K562 (cell line): ENCODE measurements at regions not wholly inside any gene's neighbourhood (a gene's known extent, or its start where the extent isn't known, plus 50 kb on each side); places are given as distances from the start of the nearest gene placed in this dataset.

ENCODE experiments used
- ATAC-seq: fragments of 200-7000 bp; cut with Tn5 transposase; 3 replicates; pipeline ENCODE4 v1.9.1; 2020; ENCODE audit warnings: moderate library complexity
- BruUV-seq: library from RNA; stranded (reverse); fragments of 400-500 nt; replicated peaks from 2 replicates; lab custom pipeline; 2021; lab: Mats Ljungman, UMichigan
- CTCF ChIA-PET: fragments of 300-600 bp; formaldehyde crosslinking; extraction: SDS; loops from one replicate; lab custom pipeline; 2021; ENCODE audit warnings: low intra/inter-chr PET ratio; lab: Yijun Ruan, JAX
- POLR2A ChIA-PET: fragments of 300-600, 350-650 bp; sonication (Branson Sonifier 250); formaldehyde crosslinking; extraction: SDS; loops from one replicate; lab custom pipeline; 2021; ENCODE audit warnings: antibody characterized with exemption, inconsistent platforms; lab: Yijun Ruan, JAX
- DNase-seq, 4 experiments: peaks; one replicate each; pipeline versions ENCODE4 v3.0.0 to v3.0.0-alpha.2; 2011 to 2018; ENCODE audit warnings: low spot score in 3 of 4, mixed read lengths in 3 of 4; ENCODE audit errors: extremely low read depth in 1 of 4
- FAIRE-seq: peaks from 2 replicates; lab custom pipeline; 2011; peaks lifted over from hg19 to GRCh38; lab: Jason Lieb, UNC
- H2AFZ ChIP-seq: 2 replicates; pipeline ENCODE4 v1.6.0; 2011; ENCODE audit warnings: low read depth, low read length, control low read depth, inconsistent platforms
- H3K27ac ChIP-seq: fragments of 200-600 bp; 3 replicates; pipeline ENCODE4 v1.8.0; 2011; ENCODE audit warnings: low read depth, mild to moderate bottlenecking, control low read depth, inconsistent platforms, low read length, moderate library complexity, mixed read lengths; ENCODE audit errors: extremely low read depth
- H3K27me3 ChIP-seq, 2 experiments: fragments of 300-600 bp in 1 of 2; 2 replicates in 1 of 2; 3 replicates in 1 of 2; pipeline versions ENCODE4 v1.6.0 to v1.8.0; 2011; ENCODE audit warnings: inconsistent platforms in 2 of 2, low read length in 2 of 2, mild to moderate bottlenecking in 1 of 2, mixed read lengths in 1 of 2, moderate library complexity in 1 of 2; ENCODE audit not compliant: control insufficient read depth in 2 of 2, insufficient read depth in 2 of 2
- H3K36me3 ChIP-seq: fragments of 300-600 bp; 3 replicates; pipeline ENCODE4 v1.8.0; 2011; ENCODE audit warnings: mild to moderate bottlenecking, low read length, inconsistent platforms; ENCODE audit not compliant: control insufficient read depth, insufficient read depth
- H3K4me1 ChIP-seq, 2 experiments: fragments of 200-600 bp in 1 of 2; replicated peaks in 1 of 2; 2 replicates in 1 of 2; 3 replicates in 1 of 2; pipeline versions ENCODE4 v1.5.1 to v1.8.0; 2011; ENCODE audit warnings: inconsistent platforms in 2 of 2, low read length in 2 of 2, mild to moderate bottlenecking in 1 of 2, mixed read lengths in 1 of 2, moderate library complexity in 1 of 2; ENCODE audit not compliant: control insufficient read depth in 2 of 2, insufficient read depth in 2 of 2
- H3K4me2 ChIP-seq: 2 replicates; pipeline ENCODE4 v1.6.1; 2011; ENCODE audit warnings: low read length, control low read depth, inconsistent platforms, mixed read lengths; ENCODE audit not compliant: insufficient read depth
- H3K4me3 ChIP-seq: fragments of 200-600 bp; sonication (generic), shearing (Covaris generic); 2 replicates; pipeline ENCODE4 v1.5.1; 2016; ENCODE audit warnings: control low read depth, inconsistent platforms
- H3K79me2 ChIP-seq: fragments of 200-600 bp; 3 replicates; pipeline ENCODE4 v1.8.0; 2011; ENCODE audit warnings: low read length, inconsistent platforms; ENCODE audit not compliant: control insufficient read depth, insufficient read depth
- H3K9ac ChIP-seq, 2 experiments: 2 replicates each; pipeline versions ENCODE4 v1.6.0 to v1.6.1; 2011; ENCODE audit warnings: low read depth in 2 of 2, low read length in 2 of 2, control low read depth in 1 of 2, inconsistent platforms in 1 of 2, mild to moderate bottlenecking in 1 of 2, mixed read lengths in 1 of 2; ENCODE audit not compliant: insufficient read depth in 1 of 2
- H3K9me1 ChIP-seq: one replicate; pipeline ENCODE4 v1.6.0; 2011; ENCODE audit warnings: inconsistent platforms, mild to moderate bottlenecking, low read length, moderate library complexity; ENCODE audit not compliant: control insufficient read depth, insufficient read depth
- H3K9me3 ChIP-seq: replicated peaks from 2 replicates; pipeline ENCODE4 v1.5.1; 2011; ENCODE audit warnings: low read depth, low read length, inconsistent platforms; ENCODE audit not compliant: control insufficient read depth, insufficient read depth
- H4K20me1 ChIP-seq: replicated peaks from 2 replicates; pipeline ENCODE4 v1.6.1; 2011; ENCODE audit warnings: low read length, inconsistent platforms, mixed read lengths; ENCODE audit not compliant: control insufficient read depth, insufficient read depth
- DMBX1 ChIP-seq: fragments of 250-450 bp; sonication (Bioruptor Pico); IDR thresholded peaks from 2 replicates; pipeline ENCODE4 v1.8.0; 2022; ENCODE audit warnings: inconsistent platforms, mild to moderate bottlenecking, moderate library complexity, borderline replicate concordance
- ILF3 ChIP-seq: fragments of 450-650 bp; IDR thresholded peaks from 2 replicates; pipeline ENCODE4 v1.6.1; 2018; ENCODE audit warnings: antibody characterized with exemption, mild to moderate bottlenecking, moderate library complexity, borderline replicate concordance
- KLF1 ChIP-seq: fragments of 450-650 bp; IDR thresholded peaks from 2 replicates; pipeline ENCODE4 v1.6.1; 2016; ENCODE audit warnings: missing genetic modification characterization, missing compliant biosample characterization
- KLF13 ChIP-seq: fragments of 450-650 bp; IDR thresholded peaks from 2 replicates; pipeline ENCODE4 v1.6.1; 2016; ENCODE audit warnings: missing genetic modification characterization, low read depth, mild to moderate bottlenecking, missing compliant biosample characterization, moderate library complexity, borderline replicate concordance
- SAFB ChIP-seq: fragments of 200-400 bp; formaldehyde crosslinking; IDR thresholded peaks from 2 replicates; pipeline ENCODE4 v1.6.1; 2017; ENCODE audit warnings: low read depth, low read length, borderline replicate concordance
- YBX1 ChIP-seq: fragments of 450-650 bp; IDR thresholded peaks from 2 replicates; pipeline ENCODE4 v1.7.1; 2016; ENCODE audit warnings: mild to moderate bottlenecking
- ZKSCAN1 ChIP-seq: fragments of 150-350 bp; IDR thresholded peaks from 2 replicates; pipeline ENCODE4 v1.6.1; 2016; ENCODE audit warnings: low read depth, low read length
- ZNF436 ChIP-seq: fragments of 250-450, 450-650 bp; sonication (Bioruptor Pico); formaldehyde crosslinking; IDR thresholded peaks from 2 replicates; pipeline ENCODE4 v1.7.0; 2020; ENCODE audit warnings: mild to moderate bottlenecking
- WGBS: fragments of 100-300 bp; shearing (Covaris generic); methylation state at CpG from one replicate; pipeline ENCODE4 v1.1.6; 2016; ENCODE audit warnings: low coverage, mixed read lengths; ENCODE audit not compliant: insufficient coverage; ENCODE audit errors: missing lambda C conversion rate; 5-methylcytosine and 5-hydroxymethylcytosine counted together
- in situ Hi-C: fragments of 300-500 bp; cut with MboI; formaldehyde crosslinking; loops from 4 replicates; pipeline ENCODE4 v1.15.0; 2018; ENCODE audit warnings: inconsistent platforms, mixed read lengths
- intact Hi-C: fragments of 100-400 bp; cut with micrococcal nuclease; formaldehyde crosslinking; loops from 2 replicates; pipeline ENCODE4 v1.14.2; 2022
- TF ChIP-seq, protein P1 (sequence below): fragments of 450-650 bp; IDR thresholded peaks from 2 replicates; pipeline ENCODE4 v1.6.1; 2018; ENCODE audit not compliant: partially characterized antibody
- TF ChIP-seq, protein P2 (sequence below): fragments of 450-650 bp; IDR thresholded peaks from 2 replicates; pipeline ENCODE4 v1.6.1; 2016; ENCODE audit warnings: low read depth, mild to moderate bottlenecking, moderate library complexity
- TF ChIP-seq, protein P3 (sequence below): sonication (generic); formaldehyde crosslinking; IDR thresholded peaks from 2 replicates; pipeline ENCODE4 v1.8.1; 2023; ENCODE audit warnings: mild to moderate bottlenecking, missing genetic modification reagents
- TF ChIP-seq, protein P4 (sequence below): fragments of 200-400 bp; formaldehyde crosslinking; IDR thresholded peaks from 2 replicates; pipeline ENCODE4 v1.6.1; 2017; ENCODE audit warnings: mild to moderate bottlenecking, low read depth, low read length, moderate library complexity

DNA sequence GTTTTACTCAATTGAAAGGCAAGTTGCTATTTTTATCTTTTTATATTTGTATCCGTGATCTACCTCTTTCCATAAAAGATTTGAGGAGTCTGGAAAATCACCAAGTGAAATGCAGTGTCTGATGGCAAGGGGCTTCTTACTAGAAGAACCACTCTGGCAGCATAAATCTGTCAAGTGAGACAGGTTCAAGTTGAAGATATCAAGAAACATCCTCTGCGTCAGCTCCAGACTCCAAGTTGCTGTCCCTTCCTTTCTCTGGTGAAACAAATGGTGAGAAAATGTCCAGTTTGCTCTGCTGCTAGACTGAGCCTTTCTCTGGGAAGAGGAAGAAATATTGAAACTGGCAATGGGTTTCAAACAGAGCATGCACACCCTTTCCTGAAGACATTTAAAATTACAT, 411.2 kb downstream of the PLPP3 start (continued):
- TF ChIP-seq, protein P1, sequence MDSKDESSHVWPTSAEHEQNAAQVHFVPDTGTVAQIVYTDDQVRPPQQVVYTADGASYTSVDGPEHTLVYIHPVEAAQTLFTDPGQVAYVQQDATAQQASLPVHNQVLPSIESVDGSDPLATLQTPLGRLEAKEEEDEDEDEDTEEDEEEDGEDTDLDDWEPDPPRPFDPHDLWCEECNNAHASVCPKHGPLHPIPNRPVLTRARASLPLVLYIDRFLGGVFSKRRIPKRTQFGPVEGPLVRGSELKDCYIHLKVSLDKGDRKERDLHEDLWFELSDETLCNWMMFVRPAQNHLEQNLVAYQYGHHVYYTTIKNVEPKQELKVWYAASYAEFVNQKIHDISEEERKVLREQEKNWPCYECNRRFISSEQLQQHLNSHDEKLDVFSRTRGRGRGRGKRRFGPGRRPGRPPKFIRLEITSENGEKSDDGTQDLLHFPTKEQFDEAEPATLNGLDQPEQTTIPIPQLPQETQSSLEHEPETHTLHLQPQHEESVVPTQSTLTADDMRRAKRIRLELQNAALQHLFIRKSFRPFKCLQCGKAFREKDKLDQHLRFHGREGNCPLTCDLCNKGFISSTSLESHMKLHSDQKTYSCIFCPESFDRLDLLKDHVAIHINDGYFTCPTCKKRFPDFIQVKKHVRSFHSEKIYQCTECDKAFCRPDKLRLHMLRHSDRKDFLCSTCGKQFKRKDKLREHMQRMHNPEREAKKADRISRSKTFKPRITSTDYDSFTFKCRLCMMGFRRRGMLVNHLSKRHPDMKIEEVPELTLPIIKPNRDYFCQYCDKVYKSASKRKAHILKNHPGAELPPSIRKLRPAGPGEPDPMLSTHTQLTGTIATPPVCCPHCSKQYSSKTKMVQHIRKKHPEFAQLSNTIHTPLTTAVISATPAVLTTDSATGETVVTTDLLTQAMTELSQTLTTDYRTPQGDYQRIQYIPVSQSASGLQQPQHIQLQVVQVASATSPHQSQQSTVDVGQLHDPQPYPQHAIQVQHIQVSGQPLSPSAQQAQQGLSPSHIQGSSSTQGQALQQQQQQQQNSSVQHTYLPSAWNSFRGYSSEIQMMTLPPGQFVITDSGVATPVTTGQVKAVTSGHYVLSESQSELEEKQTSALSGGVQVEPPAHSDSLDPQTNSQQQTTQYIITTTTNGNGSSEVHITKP = no peak
- TF ChIP-seq KLF13 = no peak
- no peak for TF ChIP-seq ILF3
- TF ChIP-seq, protein P2, sequence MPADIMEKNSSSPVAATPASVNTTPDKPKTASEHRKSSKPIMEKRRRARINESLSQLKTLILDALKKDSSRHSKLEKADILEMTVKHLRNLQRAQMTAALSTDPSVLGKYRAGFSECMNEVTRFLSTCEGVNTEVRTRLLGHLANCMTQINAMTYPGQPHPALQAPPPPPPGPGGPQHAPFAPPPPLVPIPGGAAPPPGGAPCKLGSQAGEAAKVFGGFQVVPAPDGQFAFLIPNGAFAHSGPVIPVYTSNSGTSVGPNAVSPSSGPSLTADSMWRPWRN = no peak
- TF ChIP-seq, all 486 proteins: peak for 0

DNA sequence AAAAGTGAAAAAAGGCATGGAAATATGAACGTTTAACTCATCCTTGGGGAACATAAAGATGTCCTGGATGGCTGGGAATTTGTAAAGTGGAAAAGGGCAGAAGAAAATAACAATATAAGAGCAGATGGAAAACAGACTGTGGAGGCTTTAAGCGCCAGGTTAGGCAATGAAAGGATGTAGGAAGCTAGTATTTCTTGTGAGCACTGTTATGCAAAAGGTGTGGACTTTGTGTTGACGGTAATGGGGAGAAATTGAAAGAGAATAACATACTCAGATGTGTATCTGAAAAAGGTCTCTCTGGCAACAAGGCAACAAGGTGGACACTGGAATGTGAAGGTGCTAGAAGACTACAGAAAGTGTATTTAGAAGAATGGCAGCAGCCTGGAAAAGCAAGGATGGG, 411.8 kb downstream of the PLPP3 start:
- in situ Hi-C loops = no loop called here
- no peak for DNase-seq
- Histone ChIP-seq H3K27me3 (no peaks in the 10 kb centered on the region), H3K4me1 (no peaks in the 10 kb centered on the region), H3K4me3 (no peak overlapping the region)
- no peak for ATAC-seq
- POLR2A ChIA-PET = no interaction called here
- TF ChIP-seq DMBX1 (CRISPR knock-in tag) (no peak), ZKSCAN1 (no peak), ZNF436 (no peak), KLF1 (no peak), SAFB (no peak), YBX1 (no peak)
- TF ChIP-seq, protein P3, sequence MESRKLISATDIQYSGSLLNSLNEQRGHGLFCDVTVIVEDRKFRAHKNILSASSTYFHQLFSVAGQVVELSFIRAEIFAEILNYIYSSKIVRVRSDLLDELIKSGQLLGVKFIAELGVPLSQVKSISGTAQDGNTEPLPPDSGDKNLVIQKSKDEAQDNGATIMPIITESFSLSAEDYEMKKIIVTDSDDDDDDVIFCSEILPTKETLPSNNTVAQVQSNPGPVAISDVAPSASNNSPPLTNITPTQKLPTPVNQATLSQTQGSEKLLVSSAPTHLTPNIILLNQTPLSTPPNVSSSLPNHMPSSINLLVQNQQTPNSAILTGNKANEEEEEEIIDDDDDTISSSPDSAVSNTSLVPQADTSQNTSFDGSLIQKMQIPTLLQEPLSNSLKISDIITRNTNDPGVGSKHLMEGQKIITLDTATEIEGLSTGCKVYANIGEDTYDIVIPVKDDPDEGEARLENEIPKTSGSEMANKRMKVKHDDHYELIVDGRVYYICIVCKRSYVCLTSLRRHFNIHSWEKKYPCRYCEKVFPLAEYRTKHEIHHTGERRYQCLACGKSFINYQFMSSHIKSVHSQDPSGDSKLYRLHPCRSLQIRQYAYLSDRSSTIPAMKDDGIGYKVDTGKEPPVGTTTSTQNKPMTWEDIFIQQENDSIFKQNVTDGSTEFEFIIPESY (CRISPR knock-in tag) = no peak
- TF ChIP-seq, protein P4, sequence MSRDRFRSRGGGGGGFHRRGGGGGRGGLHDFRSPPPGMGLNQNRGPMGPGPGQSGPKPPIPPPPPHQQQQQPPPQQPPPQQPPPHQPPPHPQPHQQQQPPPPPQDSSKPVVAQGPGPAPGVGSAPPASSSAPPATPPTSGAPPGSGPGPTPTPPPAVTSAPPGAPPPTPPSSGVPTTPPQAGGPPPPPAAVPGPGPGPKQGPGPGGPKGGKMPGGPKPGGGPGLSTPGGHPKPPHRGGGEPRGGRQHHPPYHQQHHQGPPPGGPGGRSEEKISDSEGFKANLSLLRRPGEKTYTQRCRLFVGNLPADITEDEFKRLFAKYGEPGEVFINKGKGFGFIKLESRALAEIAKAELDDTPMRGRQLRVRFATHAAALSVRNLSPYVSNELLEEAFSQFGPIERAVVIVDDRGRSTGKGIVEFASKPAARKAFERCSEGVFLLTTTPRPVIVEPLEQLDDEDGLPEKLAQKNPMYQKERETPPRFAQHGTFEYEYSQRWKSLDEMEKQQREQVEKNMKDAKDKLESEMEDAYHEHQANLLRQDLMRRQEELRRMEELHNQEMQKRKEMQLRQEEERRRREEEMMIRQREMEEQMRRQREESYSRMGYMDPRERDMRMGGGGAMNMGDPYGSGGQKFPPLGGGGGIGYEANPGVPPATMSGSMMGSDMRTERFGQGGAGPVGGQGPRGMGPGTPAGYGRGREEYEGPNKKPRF = no peak
- TF ChIP-seq, all 486 proteins: peak for 0
- no peak overlapping the region for H2AFZ ChIP-seq
- H3K27ac ChIP-seq = no peak overlapping the region
- no peaks in the 10 kb centered on the region for H3K36me3 ChIP-seq
- 0% methylated on average over 3 of the region's 3 CpGs for WGBS
- no peak for FAIRE-seq
- no peak overlapping the region for H3K9ac ChIP-seq
- intact Hi-C loops = no loop called here
- CTCF ChIA-PET = no interaction called here
- no peaks in the 10 kb centered on the region for H3K9me1 ChIP-seq
- no peak overlapping the region for H3K4me2 ChIP-seq
- no peaks in the 10 kb centered on the region for H3K9me3 ChIP-seq
- no TSS peak for BruUV-seq
- H3K79me2 ChIP-seq = no peaks in the 10 kb centered on the region
- H4K20me1 ChIP-seq = no peaks in the 10 kb centered on the region
